LNCaP clone FGC (cell line): ENCODE measurements at regions not wholly inside any gene's neighbourhood (a gene's known extent, or its start where the extent isn't known, plus 50 kb on each side); places are given as distances from the start of the nearest gene placed in this dataset.

ENCODE experiments used
- DNase-seq: peaks from one replicate; pipeline ENCODE4 v3.0.0-alpha.2; 2011; ENCODE audit warnings: low read depth
- H3K4me3 ChIP-seq: 2 replicates; pipeline ENCODE4 v1.5.1; 2011; ENCODE audit warnings: mild to moderate bottlenecking, low read depth, low read length, control low read depth
- TF ChIP-seq, protein P1 (sequence below): IDR thresholded peaks from 2 replicates; pipeline ENCODE4 v1.5.1; 2012; ENCODE audit warnings: mild to moderate bottlenecking; ENCODE audit not compliant: control insufficient read depth, insufficient read depth; ENCODE audit errors: extremely low read depth

DNA sequence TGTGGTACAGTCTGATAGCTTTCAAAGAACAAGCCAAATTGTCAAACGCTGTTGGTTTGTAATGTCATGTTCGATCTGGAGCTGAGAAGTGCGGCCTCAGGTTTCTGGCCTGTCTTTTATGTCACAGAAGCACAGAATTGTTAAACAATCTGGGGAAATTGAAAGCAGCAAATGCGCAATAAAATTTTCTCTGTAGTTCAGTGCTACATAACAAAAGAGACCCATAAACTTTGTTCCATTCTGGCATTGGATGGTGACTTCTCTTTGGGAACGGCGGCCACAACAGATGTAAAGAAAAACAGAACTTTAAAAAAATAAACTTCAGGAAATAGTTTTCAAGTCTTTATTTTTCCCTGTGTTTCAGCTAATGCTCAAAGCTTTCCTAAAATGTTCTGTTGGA is 106.9 kb downstream of the PRL start:
- no peak overlapping the region for H3K4me3 ChIP-seq
- no peak for DNase-seq
- TF ChIP-seq, protein P1, sequence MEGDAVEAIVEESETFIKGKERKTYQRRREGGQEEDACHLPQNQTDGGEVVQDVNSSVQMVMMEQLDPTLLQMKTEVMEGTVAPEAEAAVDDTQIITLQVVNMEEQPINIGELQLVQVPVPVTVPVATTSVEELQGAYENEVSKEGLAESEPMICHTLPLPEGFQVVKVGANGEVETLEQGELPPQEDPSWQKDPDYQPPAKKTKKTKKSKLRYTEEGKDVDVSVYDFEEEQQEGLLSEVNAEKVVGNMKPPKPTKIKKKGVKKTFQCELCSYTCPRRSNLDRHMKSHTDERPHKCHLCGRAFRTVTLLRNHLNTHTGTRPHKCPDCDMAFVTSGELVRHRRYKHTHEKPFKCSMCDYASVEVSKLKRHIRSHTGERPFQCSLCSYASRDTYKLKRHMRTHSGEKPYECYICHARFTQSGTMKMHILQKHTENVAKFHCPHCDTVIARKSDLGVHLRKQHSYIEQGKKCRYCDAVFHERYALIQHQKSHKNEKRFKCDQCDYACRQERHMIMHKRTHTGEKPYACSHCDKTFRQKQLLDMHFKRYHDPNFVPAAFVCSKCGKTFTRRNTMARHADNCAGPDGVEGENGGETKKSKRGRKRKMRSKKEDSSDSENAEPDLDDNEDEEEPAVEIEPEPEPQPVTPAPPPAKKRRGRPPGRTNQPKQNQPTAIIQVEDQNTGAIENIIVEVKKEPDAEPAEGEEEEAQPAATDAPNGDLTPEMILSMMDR: no peak

DNA sequence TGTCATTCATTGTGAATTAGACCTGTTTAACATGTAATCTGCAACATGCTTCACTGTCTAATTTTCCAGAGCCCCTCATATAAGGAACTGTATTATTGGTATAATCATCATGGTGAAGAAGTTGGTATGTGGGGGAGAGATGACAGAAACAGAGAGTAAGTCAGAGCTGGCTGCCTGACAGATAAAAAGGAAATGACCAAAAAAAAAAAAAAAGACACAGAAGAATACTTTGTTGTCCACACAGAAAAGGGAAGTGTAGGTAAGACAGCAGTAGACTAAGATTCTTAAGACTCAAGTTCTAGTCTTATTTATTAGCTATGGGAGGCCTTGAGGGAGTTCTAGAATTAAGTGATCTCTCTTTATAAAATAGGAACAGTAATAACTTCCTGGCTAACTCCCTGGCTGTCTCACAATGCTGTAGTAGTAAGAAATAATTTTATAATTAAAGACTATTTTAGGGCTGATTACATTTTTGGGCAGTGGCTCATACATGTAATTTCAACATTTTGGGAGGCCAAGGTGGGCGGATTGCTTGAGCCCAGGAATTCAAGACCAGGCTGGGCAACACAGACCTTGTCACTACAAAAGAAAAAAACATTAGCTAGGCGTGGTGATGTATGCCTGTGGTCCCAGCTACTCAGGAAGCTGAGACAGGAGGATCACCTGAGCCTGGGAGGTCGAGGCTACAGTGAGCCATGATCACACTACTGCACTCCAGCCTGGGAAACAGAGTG is 102.5 kb downstream of the PRL start:
- DNase-seq: no peak
- TF ChIP-seq, protein P1: no peak
- no peak overlapping the region for H3K4me3 ChIP-seq

DNA sequence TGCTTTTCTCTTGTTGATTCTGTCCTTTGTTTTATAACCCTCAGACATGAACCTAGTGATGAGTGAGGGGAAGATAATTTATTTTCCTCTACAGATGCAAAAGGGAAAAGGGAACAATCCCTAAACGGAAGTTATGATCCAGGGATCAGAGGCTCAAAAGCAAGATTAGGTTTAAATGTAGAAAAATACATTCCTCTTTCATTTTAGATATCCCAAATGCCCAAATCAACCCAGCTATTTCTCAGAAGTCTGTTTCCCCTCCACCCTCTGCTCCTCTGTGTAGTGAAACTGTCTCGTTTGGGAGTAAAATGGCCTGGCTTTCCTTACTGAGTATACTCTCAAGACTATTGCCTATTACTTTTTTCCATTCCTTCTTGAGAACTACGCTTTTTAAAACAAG is 97.1 kb downstream of the PRL start:
- no peak for DNase-seq
- TF ChIP-seq, protein P1: no peak
- H3K4me3 ChIP-seq: no peak overlapping the region

DNA sequence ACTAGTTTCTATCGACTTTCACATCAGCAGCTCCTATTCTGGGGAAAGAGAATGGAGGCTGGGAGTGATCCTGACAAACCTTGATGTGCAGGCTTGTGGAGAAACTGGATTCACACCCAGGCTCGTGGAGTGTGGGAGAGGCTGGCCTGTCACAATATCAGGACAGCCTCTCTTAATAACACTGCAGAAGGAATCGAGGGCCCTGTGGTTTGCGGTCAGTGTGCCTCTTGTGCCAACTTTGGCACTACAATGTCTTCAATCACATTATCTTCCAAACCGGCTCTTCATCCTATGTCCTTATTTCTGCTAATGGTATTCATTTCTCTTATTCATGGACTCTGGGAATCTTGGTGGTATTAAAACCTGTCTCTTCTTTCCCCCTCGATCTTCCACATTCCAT is 92.7 kb downstream of the PRL start:
- H3K4me3 ChIP-seq: no peak overlapping the region
- TF ChIP-seq, protein P1: no peak
- DNase-seq: no peak

DNA sequence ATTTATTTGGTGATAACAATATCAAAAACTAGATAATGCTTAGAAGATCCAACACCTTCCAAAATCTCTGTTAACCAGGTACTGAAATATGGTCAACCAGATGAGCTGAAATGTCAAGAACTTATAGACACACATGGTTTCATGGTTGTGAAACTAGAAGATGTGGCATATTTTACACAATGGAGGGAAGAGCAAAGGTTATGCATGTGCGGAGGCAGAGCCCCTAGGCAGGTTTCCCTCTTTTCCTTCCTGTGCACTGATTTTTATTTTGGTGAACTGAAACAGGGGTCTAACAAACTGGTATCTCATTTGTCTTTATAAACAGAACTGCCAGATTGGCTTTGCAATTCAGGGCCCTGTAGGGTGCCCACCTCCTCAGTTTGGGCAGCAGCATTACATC is 91.6 kb downstream of the PRL start:
- TF ChIP-seq, protein P1: no peak

GRCh38 chr6:22206106-22206505 is 90.7 kb downstream of the PRL start:
- DNase-seq: no peak
- TF ChIP-seq, protein P1: no peak
- H3K4me3 ChIP-seq: no peak overlapping the region

More for the DNA sequence above, 91.6 kb downstream of the PRL start:
- DNase-seq: no peak
- H3K4me3 ChIP-seq: no peak overlapping the region

DNA sequence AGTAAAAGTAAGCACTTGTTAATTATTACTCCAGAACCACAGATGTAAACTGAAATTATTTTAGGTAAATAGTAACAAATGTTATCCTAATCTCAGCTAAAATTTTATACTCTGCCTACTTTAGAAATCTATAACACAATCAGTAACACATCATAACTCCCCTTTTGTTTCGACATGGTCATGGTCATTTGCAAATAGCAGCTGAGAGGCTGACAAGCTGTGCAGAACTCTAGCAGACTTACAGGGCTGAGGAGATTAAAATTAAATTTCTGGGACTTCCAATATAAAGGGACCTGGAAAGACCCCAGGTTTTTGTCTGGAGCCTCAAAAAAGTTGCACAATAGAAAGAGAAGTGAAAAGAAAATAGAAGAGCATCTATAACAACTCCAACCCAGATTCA is 88.8 kb downstream of the PRL start:
- TF ChIP-seq, protein P1: no peak
- no peak for DNase-seq
- H3K4me3 ChIP-seq: no peak overlapping the region
